ENCODE measurements at regions not wholly inside any gene's neighbourhood (a gene's known extent, or its start where the extent isn't known, plus 50 kb on each side); places are given as distances from the start of the nearest gene placed in this dataset.

DNA sequence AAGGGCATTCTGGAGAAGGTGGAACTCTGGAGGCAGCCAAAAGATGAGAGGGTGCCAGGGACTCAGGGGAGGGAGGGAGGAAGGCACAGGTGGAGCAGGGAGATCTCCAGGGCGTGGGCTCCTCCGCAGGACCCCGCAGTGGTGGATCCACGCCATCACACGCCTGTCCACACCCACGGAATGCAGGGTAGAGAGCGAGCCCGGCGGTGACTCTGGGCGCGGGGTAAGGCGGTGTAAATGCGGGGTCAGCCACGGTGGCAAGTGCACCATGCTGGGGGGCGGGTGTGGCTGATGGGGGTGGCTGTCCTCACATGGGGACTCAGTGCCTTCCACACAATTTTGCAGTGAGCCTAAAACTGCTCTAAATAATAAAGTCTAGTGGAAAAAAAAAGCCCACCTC lies 105.1 kb upstream of the TTC34 start:
- no peak for ATAC-seq
- TF ChIP-seq, protein P1, sequence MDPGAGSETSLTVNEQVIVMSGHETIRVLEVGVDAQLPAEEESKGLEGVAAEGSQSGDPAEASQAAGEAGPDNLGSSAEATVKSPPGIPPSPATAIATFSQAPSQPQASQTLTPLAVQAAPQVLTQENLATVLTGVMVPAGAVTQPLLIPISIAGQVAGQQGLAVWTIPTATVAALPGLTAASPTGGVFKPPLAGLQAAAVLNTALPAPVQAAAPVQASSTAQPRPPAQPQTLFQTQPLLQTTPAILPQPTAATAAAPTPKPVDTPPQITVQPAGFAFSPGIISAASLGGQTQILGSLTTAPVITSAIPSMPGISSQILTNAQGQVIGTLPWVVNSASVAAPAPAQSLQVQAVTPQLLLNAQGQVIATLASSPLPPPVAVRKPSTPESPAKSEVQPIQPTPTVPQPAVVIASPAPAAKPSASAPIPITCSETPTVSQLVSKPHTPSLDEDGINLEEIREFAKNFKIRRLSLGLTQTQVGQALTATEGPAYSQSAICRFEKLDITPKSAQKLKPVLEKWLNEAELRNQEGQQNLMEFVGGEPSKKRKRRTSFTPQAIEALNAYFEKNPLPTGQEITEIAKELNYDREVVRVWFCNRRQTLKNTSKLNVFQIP (CRISPR knock-in tag; IDR thresholded peaks at IDR 0.05; ENCODE audit: borderline replicate concordance, low read depth) = no peak
- no peak for TF ChIP-seq TCF4 (CRISPR knock-in tag; IDR thresholded peaks at IDR 0.05; ENCODE audit: borderline replicate concordance)
- TF ChIP-seq, protein P2, sequence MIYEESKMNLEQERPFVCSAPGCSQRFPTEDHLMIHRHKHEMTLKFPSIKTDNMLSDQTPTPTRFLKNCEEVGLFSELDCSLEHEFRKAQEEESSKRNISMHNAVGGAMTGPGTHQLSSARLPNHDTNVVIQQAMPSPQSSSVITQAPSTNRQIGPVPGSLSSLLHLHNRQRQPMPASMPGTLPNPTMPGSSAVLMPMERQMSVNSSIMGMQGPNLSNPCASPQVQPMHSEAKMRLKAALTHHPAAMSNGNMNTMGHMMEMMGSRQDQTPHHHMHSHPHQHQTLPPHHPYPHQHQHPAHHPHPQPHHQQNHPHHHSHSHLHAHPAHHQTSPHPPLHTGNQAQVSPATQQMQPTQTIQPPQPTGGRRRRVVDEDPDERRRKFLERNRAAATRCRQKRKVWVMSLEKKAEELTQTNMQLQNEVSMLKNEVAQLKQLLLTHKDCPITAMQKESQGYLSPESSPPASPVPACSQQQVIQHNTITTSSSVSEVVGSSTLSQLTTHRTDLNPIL (CRISPR knock-in tag; IDR thresholded peaks at IDR 0.05; ENCODE audit: low read depth) = no peak

DNA sequence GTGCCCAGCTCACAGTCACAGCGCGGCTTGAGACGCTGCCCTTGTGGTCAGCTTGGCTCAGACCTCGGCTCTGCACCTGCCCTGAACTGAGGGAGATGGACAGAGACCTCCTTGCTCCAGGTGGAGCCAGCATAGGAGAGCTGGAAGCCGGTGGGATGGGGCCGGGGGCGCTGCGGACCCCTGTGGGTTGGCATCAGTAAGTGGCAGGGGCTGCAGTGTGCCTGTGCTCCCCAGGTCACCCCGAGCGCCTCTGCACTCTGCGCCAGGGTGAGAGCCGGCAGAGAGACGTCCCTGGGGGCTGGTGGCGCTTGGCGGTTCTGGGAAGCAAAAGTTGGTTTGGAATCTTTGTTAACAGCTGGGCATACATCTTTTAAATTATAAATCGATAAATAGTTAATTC lies 105.6 kb upstream of the TTC34 start:
- TF ChIP-seq BACH2 (CRISPR knock-in tag; IDR thresholded peaks at IDR 0.05; ENCODE audit: borderline replicate concordance) = no peak
- no peak for TF ChIP-seq ZFP3 (CRISPR knock-in tag; IDR thresholded peaks at IDR 0.05)
- TF ChIP-seq, protein P2 (CRISPR knock-in tag; IDR thresholded peaks at IDR 0.05; ENCODE audit: low read depth) = no peak
- TF ChIP-seq, protein P1 (CRISPR knock-in tag; IDR thresholded peaks at IDR 0.05; ENCODE audit: borderline replicate concordance, low read depth) = no peak
- TF ChIP-seq ZNF565 (CRISPR knock-in tag; conservative IDR thresholded peaks at IDR 0.05; ENCODE audit: low read depth) = no peak
- no peak for TF ChIP-seq OSR1 (CRISPR knock-in tag; IDR thresholded peaks at IDR 0.05)
- TF ChIP-seq RARB (CRISPR knock-in tag; IDR thresholded peaks at IDR 0.05) = no peak
- TF ChIP-seq TCF4 (CRISPR knock-in tag; IDR thresholded peaks at IDR 0.05; ENCODE audit: borderline replicate concordance) = no peak
- TF ChIP-seq GLIS3 (CRISPR knock-in tag; IDR thresholded peaks at IDR 0.05) = no peak
- no peak for TF ChIP-seq CSDC2 (CRISPR knock-in tag; IDR thresholded peaks at IDR 0.05)
- TF ChIP-seq ISL1 (CRISPR knock-in tag; IDR thresholded peaks at IDR 0.05) = no peak
- TF ChIP-seq, protein P3, sequence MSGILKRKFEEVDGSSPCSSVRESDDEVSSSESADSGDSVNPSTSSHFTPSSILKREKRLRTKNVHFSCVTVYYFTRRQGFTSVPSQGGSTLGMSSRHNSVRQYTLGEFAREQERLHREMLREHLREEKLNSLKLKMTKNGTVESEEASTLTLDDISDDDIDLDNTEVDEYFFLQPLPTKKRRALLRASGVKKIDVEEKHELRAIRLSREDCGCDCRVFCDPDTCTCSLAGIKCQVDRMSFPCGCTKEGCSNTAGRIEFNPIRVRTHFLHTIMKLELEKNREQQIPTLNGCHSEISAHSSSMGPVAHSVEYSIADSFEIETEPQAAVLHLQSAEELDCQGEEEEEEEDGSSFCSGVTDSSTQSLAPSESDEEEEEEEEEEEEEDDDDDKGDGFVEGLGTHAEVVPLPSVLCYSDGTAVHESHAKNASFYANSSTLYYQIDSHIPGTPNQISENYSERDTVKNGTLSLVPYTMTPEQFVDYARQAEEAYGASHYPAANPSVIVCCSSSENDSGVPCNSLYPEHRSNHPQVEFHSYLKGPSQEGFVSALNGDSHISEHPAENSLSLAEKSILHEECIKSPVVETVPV (CRISPR knock-in tag; IDR thresholded peaks at IDR 0.05) = no peak
- no peak for TF ChIP-seq TOX (CRISPR knock-in tag; IDR thresholded peaks at IDR 0.05; ENCODE audit: borderline replicate concordance)
- TF ChIP-seq ZNF70 (CRISPR knock-in tag; IDR thresholded peaks at IDR 0.05) = no peak
- TF ChIP-seq PPARA (CRISPR knock-in tag; IDR thresholded peaks at IDR 0.05; ENCODE audit: borderline replicate concordance) = no peak
- no peak for TF ChIP-seq ZNF8 (CRISPR knock-in tag; IDR thresholded peaks at IDR 0.05)
- TF ChIP-seq, protein P4, sequence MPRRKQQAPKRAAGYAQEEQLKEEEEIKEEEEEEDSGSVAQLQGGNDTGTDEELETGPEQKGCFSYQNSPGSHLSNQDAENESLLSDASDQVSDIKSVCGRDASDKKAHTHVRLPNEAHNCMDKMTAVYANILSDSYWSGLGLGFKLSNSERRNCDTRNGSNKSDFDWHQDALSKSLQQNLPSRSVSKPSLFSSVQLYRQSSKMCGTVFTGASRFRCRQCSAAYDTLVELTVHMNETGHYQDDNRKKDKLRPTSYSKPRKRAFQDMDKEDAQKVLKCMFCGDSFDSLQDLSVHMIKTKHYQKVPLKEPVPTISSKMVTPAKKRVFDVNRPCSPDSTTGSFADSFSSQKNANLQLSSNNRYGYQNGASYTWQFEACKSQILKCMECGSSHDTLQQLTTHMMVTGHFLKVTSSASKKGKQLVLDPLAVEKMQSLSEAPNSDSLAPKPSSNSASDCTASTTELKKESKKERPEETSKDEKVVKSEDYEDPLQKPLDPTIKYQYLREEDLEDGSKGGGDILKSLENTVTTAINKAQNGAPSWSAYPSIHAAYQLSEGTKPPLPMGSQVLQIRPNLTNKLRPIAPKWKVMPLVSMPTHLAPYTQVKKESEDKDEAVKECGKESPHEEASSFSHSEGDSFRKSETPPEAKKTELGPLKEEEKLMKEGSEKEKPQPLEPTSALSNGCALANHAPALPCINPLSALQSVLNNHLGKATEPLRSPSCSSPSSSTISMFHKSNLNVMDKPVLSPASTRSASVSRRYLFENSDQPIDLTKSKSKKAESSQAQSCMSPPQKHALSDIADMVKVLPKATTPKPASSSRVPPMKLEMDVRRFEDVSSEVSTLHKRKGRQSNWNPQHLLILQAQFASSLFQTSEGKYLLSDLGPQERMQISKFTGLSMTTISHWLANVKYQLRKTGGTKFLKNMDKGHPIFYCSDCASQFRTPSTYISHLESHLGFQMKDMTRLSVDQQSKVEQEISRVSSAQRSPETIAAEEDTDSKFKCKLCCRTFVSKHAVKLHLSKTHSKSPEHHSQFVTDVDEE (CRISPR knock-in tag; IDR thresholded peaks at IDR 0.05) = no peak
- no peak for TF ChIP-seq ZFP30 (CRISPR knock-in tag; IDR thresholded peaks at IDR 0.05)
- no peak for ATAC-seq

DNA sequence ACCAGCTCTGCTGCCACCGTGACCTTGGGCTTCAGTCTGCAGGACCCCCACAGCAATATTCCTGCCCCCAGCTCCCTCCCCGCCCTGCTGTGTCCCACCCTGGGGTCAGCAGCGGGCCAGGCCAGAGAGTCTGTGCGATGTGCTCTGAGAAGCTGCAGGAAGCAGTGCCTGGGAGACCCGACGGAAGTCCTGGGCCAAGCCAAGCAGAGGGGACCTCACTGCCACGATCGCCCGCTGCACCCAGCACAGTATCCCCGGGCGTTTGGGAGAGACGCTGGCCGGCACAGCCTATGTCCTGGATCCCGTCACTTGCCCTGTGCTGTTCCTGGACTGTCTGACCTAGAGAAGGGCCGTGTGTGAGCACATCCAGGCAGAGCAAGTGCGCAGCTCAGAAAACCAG lies 106.6 kb upstream of the TTC34 start:
- ATAC-seq = no peak
- TF ChIP-seq BACH2 (CRISPR knock-in tag; IDR thresholded peaks at IDR 0.05; ENCODE audit: borderline replicate concordance) (no peak), ARNTL (CRISPR knock-in tag; IDR thresholded peaks at IDR 0.05; ENCODE audit: borderline replicate concordance, low read depth) (no peak), ZNF70 (CRISPR knock-in tag; IDR thresholded peaks at IDR 0.05) (no peak), ZC3H10 (CRISPR knock-in tag; IDR thresholded peaks at IDR 0.05) (no peak), TOX (CRISPR knock-in tag; IDR thresholded peaks at IDR 0.05; ENCODE audit: borderline replicate concordance) (no peak), SNAI2 (CRISPR knock-in tag; IDR thresholded peaks at IDR 0.05) (no peak), ISL1 (CRISPR knock-in tag; IDR thresholded peaks at IDR 0.05) (no peak), PPARA (CRISPR knock-in tag; IDR thresholded peaks at IDR 0.05; ENCODE audit: borderline replicate concordance) (no peak), RARB (CRISPR knock-in tag; IDR thresholded peaks at IDR 0.05) (no peak), ZNF8 (CRISPR knock-in tag; IDR thresholded peaks at IDR 0.05) (no peak)
- TF ChIP-seq, protein P5, sequence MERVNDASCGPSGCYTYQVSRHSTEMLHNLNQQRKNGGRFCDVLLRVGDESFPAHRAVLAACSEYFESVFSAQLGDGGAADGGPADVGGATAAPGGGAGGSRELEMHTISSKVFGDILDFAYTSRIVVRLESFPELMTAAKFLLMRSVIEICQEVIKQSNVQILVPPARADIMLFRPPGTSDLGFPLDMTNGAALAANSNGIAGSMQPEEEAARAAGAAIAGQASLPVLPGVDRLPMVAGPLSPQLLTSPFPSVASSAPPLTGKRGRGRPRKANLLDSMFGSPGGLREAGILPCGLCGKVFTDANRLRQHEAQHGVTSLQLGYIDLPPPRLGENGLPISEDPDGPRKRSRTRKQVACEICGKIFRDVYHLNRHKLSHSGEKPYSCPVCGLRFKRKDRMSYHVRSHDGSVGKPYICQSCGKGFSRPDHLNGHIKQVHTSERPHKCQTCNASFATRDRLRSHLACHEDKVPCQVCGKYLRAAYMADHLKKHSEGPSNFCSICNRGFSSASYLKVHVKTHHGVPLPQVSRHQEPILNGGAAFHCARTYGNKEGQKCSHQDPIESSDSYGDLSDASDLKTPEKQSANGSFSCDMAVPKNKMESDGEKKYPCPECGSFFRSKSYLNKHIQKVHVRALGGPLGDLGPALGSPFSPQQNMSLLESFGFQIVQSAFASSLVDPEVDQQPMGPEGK (CRISPR knock-in tag; IDR thresholded peaks at IDR 0.05; ENCODE audit: borderline replicate concordance) = no peak
- TF ChIP-seq, protein P1 (CRISPR knock-in tag; IDR thresholded peaks at IDR 0.05; ENCODE audit: borderline replicate concordance, low read depth) = no peak
- TF ChIP-seq, protein P2 (CRISPR knock-in tag; IDR thresholded peaks at IDR 0.05; ENCODE audit: low read depth) = no peak

Data from SK-N-SH treated with all-trans-retinoic acid at 6 μM for 48 hours (cell line).